HCT116 (cell line): ENCODE measurements at regions not wholly inside any gene's neighbourhood (a gene's known extent, or its start where the extent isn't known, plus 50 kb on each side); places are given as distances from the start of the nearest gene placed in this dataset.

Experiments
- ATAC-seq: fragments of 200-7000 bp; cut with Tn5 transposase; 2 replicates; pipeline ENCODE4 v1.9.1; 2020; ENCODE audit warnings: mild to moderate bottlenecking, moderate library complexity
- BruUV-seq: library from RNA; stranded (reverse); fragments of 400-500 nt; replicated peaks from 2 replicates; lab custom pipeline; 2021; lab: Mats Ljungman, UMichigan
- CTCF ChIA-PET: fragments of 300-600 bp; sonication (Branson Sonifier 250); formaldehyde crosslinking; loops from one replicate; lab custom pipeline; 2021; ENCODE audit warnings: antibody characterized with exemption; lab: Charles Lee
- POLR2A ChIA-PET: fragments of 300-600, 350-600 bp; sonication (Branson Sonifier 250); formaldehyde crosslinking; loops from one replicate; lab custom pipeline; 2021; ENCODE audit warnings: antibody characterized with exemption; lab: Charles Lee
- RAD21 ChIA-PET, 2 experiments: fragments of 300-600 bp; sonication (Branson Sonifier 250); formaldehyde crosslinking; loops; one replicate each; lab custom pipeline; 2023; ENCODE audit warnings: low total read pairs in 2 of 2; ENCODE audit not compliant: uncharacterized antibody in 2 of 2, unreplicated experiment in 2 of 2, low non-redundant PET in 1 of 2; lab: Charles Lee
- DNase-seq: peaks from one replicate; pipeline ENCODE4 v3.0.0-alpha.2; 2010; ENCODE audit warnings: low read depth, low spot score
- H2AFZ ChIP-seq: fragments of 200-600 bp; shearing (Covaris generic), sonication (generic); 2 replicates; pipeline ENCODE4 v1.6.1; 2017; ENCODE audit warnings: low read depth, mixed run types, mixed read lengths, antibody characterized with exemption, low read length; ENCODE audit not compliant: poor library complexity, severe bottlenecking
- H3K27ac ChIP-seq: 2 replicates; pipeline ENCODE4 v1.5.1; 2012; ENCODE audit warnings: low read depth, low read length
- H3K27me3 ChIP-seq: fragments of 200-600 bp; sonication (generic); 2 replicates; pipeline ENCODE4 v1.6.1; 2016; ENCODE audit warnings: mixed run types, low read length, mixed read lengths; ENCODE audit not compliant: insufficient read depth
- H3K36me3 ChIP-seq, 2 experiments: fragments of 200-500 bp in 1 of 2; fragments of 200-600 bp in 1 of 2; sonication (Bioruptor generic) in 1 of 2; sonication (generic) in 1 of 2; 2 replicates each; pipeline versions ENCODE4 v1.5.1 to v1.6.1; 2014 to 2016; ENCODE audit warnings: low read length in 2 of 2, inconsistent platforms in 1 of 2, mixed read lengths in 1 of 2, mixed run types in 1 of 2; ENCODE audit not compliant: insufficient read depth in 2 of 2, control insufficient read depth in 1 of 2
- H3K4me1 ChIP-seq, 2 experiments: fragments of 200-600 bp in 1 of 2; sonication (generic) in 1 of 2; 2 replicates each; pipeline versions ENCODE4 v1.5.1 to v1.6.1; 2012 to 2017; ENCODE audit warnings: low read length in 2 of 2, inconsistent platforms in 1 of 2, mild to moderate bottlenecking in 1 of 2, mixed read lengths in 1 of 2, mixed run types in 1 of 2, moderate library complexity in 1 of 2; ENCODE audit not compliant: insufficient read depth in 2 of 2, control insufficient read depth in 1 of 2
- H3K4me2 ChIP-seq: fragments of 200-600 bp; sonication (generic); 2 replicates; pipeline ENCODE4 v1.6.1; 2017; ENCODE audit warnings: mixed run types, low read length, mixed read lengths
- H3K4me3 ChIP-seq, 2 experiments: fragments of 200-600 bp in 1 of 2; sonication (generic) in 1 of 2; replicated peaks in 1 of 2; 2 replicates each; pipeline ENCODE4 v1.5.1; 2011 to 2016; ENCODE audit warnings: low read length in 2 of 2, control low read depth in 1 of 2, low read depth in 1 of 2, mild to moderate bottlenecking in 1 of 2, mixed read lengths in 1 of 2, mixed run types in 1 of 2
- H3K79me2 ChIP-seq: fragments of 200-600 bp; sonication (generic); 2 replicates; pipeline ENCODE4 v1.6.1; 2017; ENCODE audit warnings: mild to moderate bottlenecking, mixed run types, low read length, moderate library complexity, mixed read lengths; ENCODE audit not compliant: insufficient read depth
- H3K9ac ChIP-seq: fragments of 200-600 bp; sonication (generic); 2 replicates; pipeline ENCODE4 v1.6.1; 2016; ENCODE audit warnings: low read length, mixed read lengths
- H3K9me2 ChIP-seq: fragments of 200-600 bp; sonication (generic), shearing (Covaris generic); 2 replicates; pipeline ENCODE4 v1.6.1; 2017; ENCODE audit warnings: mixed run types, mild to moderate bottlenecking, moderate library complexity; ENCODE audit not compliant: insufficient read depth
- H3K9me3 ChIP-seq, 2 experiments: fragments of 200-500 bp in 1 of 2; fragments of 200-600 bp in 1 of 2; sonication (Bioruptor generic) in 1 of 2; sonication (generic) in 1 of 2; 2 replicates each; pipeline ENCODE4 v1.6.1; 2014 to 2017; ENCODE audit warnings: low read length in 2 of 2, mixed read lengths in 2 of 2, inconsistent platforms in 1 of 2, low read depth in 1 of 2, mild to moderate bottlenecking in 1 of 2, mixed run types in 1 of 2, moderate library complexity in 1 of 2; ENCODE audit not compliant: control insufficient read depth in 1 of 2, insufficient read depth in 1 of 2
- H4K20me1 ChIP-seq: fragments of 200-600 bp; sonication (generic), shearing (Covaris generic); 2 replicates; pipeline ENCODE4 v1.6.1; 2017; ENCODE audit warnings: mixed run types, mild to moderate bottlenecking, moderate library complexity; ENCODE audit not compliant: insufficient read depth
- CBX3 ChIP-seq: IDR thresholded peaks from 2 replicates; pipeline ENCODE4 v1.6.1; 2012; ENCODE audit warnings: low read depth
- CEBPB ChIP-seq: IDR thresholded peaks from 2 replicates; pipeline ENCODE4 v1.6.1; 2012; ENCODE audit warnings: low read depth
- ELF1 ChIP-seq: IDR thresholded peaks from 2 replicates; pipeline ENCODE4 v1.6.1; 2012; ENCODE audit warnings: low read depth, borderline replicate concordance
- EZH2 ChIP-seq: fragments of 200-600 bp; sonication (generic); IDR thresholded peaks from 2 replicates; pipeline ENCODE4 v1.6.1; 2017; ENCODE audit warnings: antibody characterized with exemption, mixed run types
- FOSL1 ChIP-seq: IDR thresholded peaks from 2 replicates; pipeline ENCODE4 v1.6.1; 2012; ENCODE audit warnings: low read depth
- JUND ChIP-seq: IDR thresholded peaks from 2 replicates; pipeline ENCODE4 v1.6.1; 2012
- POLR2AphosphoS5 ChIP-seq: IDR thresholded peaks from 2 replicates; pipeline ENCODE4 v1.6.1; 2011; ENCODE audit warnings: mild to moderate bottlenecking, low read depth, low read length, moderate library complexity
- RAD21 ChIP-seq: IDR thresholded peaks from 2 replicates; pipeline ENCODE4 v1.6.1; 2012; ENCODE audit warnings: low read depth, mild to moderate bottlenecking
- SP1 ChIP-seq: IDR thresholded peaks from 2 replicates; pipeline ENCODE4 v1.6.1; 2012; ENCODE audit warnings: low read depth
- SRF ChIP-seq: IDR thresholded peaks from 2 replicates; pipeline ENCODE4 v1.6.1; 2012; ENCODE audit warnings: low read depth
- YY1 ChIP-seq: IDR thresholded peaks from 2 replicates; pipeline ENCODE4 v1.6.1; 2011; ENCODE audit warnings: low read length, low read depth, moderate library complexity, mild to moderate bottlenecking; ENCODE audit not compliant: insufficient replicate concordance; ENCODE audit errors: extremely low read depth
- ZFX ChIP-seq: fragments of 450-650 bp; IDR thresholded peaks from 2 replicates; pipeline ENCODE4 v1.6.1; 2017
- ZNF274 ChIP-seq: fragments of 200-500 bp; sonication (Bioruptor generic); IDR thresholded peaks from 2 replicates; pipeline ENCODE4 v1.6.1; 2014; ENCODE audit warnings: mild to moderate bottlenecking, low read depth, low read length, inconsistent platforms
- intact Hi-C: fragments of 100-400 bp; cut with micrococcal nuclease; formaldehyde crosslinking; loops from 2 replicates; pipeline ENCODE4 v1.10.0; 2022
- TF ChIP-seq, protein P1 (sequence below): IDR thresholded peaks from 2 replicates; pipeline ENCODE4 v1.6.1; 2011; ENCODE audit warnings: mild to moderate bottlenecking, low read length, moderate library complexity; ENCODE audit not compliant: insufficient replicate concordance; ENCODE audit errors: extremely low read depth
- TF ChIP-seq, protein P2 (sequence below), 3 experiments: fragments of 200-600 bp in 1 of 3; sonication (generic) in 1 of 3; IDR thresholded peaks in 2 of 3; conservative IDR thresholded peaks in 1 of 3; 2 replicates each; pipeline ENCODE4 v1.5.1; 2012 to 2017; ENCODE audit warnings: low read depth in 2 of 3, low read length in 2 of 3, antibody characterized with exemption in 1 of 3, borderline replicate concordance in 1 of 3, control low read depth in 1 of 3, mild to moderate bottlenecking in 1 of 3, mixed read lengths in 1 of 3, mixed run types in 1 of 3, moderate library complexity in 1 of 3; ENCODE audit not compliant: insufficient read depth in 1 of 3
- TF ChIP-seq, protein P3 (sequence below): IDR thresholded peaks from 2 replicates; pipeline ENCODE4 v1.6.1; 2012
- TF ChIP-seq, protein P4 (sequence below): IDR thresholded peaks from 2 replicates; pipeline ENCODE4 v1.6.1; 2012; ENCODE audit warnings: low read depth

DNA sequence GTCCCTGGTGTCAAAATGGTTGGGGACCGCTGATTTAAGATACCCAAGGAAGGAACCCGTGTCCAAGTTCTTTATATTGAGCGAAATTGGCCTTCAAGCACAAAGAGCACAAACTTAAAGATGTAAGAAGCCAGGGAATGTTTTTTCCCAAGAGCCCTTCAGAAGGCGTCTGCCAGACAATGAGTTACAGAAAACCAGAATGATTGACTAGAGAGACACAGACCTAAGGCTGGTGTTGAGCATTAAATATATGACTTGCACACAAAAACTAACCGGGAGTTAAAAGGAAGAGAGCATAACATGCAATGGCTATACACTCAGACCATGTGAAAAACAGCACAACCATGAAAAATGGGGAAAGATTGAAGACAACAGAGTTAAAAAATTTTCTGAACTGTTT is 157.5 kb upstream of the FAM9B start:
- RAD21 ChIA-PET, result no interaction called here

More for the DNA sequence above, 157.5 kb upstream of the FAM9B start:
- Histone ChIP-seq H4K20me1 (no peaks in the 10 kb centered on the region), H3K79me2 (no peaks in the 10 kb centered on the region), H3K9me2 (no peaks in the 10 kb centered on the region), H3K9me3 (no peaks in the 10 kb centered on the region), H3K4me1 (no peaks in the 10 kb centered on the region), H3K9ac (no peak overlapping the region), H3K4me3 (no peak overlapping the region), H3K36me3 (no peaks in the 10 kb centered on the region), H3K27me3 (peaks cover 3% of the 10 kb centered on the region; the same call in 1 of the 2 replicates), H2AFZ (no peak overlapping the region), H3K27ac (no peak overlapping the region), H3K4me2 (no peak overlapping the region)
- no peak for TF ChIP-seq ELF1
- no peak for TF ChIP-seq CBX3
- TF ChIP-seq FOSL1, result no peak
- TF ChIP-seq ZFX, result no peak
- TF ChIP-seq, protein P1, sequence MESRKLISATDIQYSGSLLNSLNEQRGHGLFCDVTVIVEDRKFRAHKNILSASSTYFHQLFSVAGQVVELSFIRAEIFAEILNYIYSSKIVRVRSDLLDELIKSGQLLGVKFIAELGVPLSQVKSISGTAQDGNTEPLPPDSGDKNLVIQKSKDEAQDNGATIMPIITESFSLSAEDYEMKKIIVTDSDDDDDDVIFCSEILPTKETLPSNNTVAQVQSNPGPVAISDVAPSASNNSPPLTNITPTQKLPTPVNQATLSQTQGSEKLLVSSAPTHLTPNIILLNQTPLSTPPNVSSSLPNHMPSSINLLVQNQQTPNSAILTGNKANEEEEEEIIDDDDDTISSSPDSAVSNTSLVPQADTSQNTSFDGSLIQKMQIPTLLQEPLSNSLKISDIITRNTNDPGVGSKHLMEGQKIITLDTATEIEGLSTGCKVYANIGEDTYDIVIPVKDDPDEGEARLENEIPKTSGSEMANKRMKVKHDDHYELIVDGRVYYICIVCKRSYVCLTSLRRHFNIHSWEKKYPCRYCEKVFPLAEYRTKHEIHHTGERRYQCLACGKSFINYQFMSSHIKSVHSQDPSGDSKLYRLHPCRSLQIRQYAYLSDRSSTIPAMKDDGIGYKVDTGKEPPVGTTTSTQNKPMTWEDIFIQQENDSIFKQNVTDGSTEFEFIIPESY, result no peak
- TF ChIP-seq, protein P2, sequence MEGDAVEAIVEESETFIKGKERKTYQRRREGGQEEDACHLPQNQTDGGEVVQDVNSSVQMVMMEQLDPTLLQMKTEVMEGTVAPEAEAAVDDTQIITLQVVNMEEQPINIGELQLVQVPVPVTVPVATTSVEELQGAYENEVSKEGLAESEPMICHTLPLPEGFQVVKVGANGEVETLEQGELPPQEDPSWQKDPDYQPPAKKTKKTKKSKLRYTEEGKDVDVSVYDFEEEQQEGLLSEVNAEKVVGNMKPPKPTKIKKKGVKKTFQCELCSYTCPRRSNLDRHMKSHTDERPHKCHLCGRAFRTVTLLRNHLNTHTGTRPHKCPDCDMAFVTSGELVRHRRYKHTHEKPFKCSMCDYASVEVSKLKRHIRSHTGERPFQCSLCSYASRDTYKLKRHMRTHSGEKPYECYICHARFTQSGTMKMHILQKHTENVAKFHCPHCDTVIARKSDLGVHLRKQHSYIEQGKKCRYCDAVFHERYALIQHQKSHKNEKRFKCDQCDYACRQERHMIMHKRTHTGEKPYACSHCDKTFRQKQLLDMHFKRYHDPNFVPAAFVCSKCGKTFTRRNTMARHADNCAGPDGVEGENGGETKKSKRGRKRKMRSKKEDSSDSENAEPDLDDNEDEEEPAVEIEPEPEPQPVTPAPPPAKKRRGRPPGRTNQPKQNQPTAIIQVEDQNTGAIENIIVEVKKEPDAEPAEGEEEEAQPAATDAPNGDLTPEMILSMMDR (IDR thresholded peaks at IDR 0.05 in 2 of 3, conservative IDR thresholded peaks at IDR 0.05 in 1 of 3; ENCODE audit: borderline replicate concordance in 1 of 3, insufficient read depth in 1 of 3, low read depth in 2 of 3, low read length in 2 of 3), result no peak
- no peak for TF ChIP-seq SRF
- no peak for TF ChIP-seq ZNF274
- TF ChIP-seq, protein P3, sequence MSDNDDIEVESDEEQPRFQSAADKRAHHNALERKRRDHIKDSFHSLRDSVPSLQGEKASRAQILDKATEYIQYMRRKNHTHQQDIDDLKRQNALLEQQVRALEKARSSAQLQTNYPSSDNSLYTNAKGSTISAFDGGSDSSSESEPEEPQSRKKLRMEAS, result no peak
- TF ChIP-seq JUND, result no peak
- no peak for TF ChIP-seq RAD21
- no peak for TF ChIP-seq CEBPB
- TF ChIP-seq EZH2, result no peak
- TF ChIP-seq, protein P4, sequence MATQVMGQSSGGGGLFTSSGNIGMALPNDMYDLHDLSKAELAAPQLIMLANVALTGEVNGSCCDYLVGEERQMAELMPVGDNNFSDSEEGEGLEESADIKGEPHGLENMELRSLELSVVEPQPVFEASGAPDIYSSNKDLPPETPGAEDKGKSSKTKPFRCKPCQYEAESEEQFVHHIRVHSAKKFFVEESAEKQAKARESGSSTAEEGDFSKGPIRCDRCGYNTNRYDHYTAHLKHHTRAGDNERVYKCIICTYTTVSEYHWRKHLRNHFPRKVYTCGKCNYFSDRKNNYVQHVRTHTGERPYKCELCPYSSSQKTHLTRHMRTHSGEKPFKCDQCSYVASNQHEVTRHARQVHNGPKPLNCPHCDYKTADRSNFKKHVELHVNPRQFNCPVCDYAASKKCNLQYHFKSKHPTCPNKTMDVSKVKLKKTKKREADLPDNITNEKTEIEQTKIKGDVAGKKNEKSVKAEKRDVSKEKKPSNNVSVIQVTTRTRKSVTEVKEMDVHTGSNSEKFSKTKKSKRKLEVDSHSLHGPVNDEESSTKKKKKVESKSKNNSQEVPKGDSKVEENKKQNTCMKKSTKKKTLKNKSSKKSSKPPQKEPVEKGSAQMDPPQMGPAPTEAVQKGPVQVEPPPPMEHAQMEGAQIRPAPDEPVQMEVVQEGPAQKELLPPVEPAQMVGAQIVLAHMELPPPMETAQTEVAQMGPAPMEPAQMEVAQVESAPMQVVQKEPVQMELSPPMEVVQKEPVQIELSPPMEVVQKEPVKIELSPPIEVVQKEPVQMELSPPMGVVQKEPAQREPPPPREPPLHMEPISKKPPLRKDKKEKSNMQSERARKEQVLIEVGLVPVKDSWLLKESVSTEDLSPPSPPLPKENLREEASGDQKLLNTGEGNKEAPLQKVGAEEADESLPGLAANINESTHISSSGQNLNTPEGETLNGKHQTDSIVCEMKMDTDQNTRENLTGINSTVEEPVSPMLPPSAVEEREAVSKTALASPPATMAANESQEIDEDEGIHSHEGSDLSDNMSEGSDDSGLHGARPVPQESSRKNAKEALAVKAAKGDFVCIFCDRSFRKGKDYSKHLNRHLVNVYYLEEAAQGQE, result no peak
- no peak for TF ChIP-seq POLR2AphosphoS5
- TF ChIP-seq SP1, result no peak
- TF ChIP-seq YY1, result no peak
- POLR2A ChIA-PET, result no interaction called here
- ATAC-seq, result no peak
- no TSS peak for BruUV-seq
- DNase-seq, result no peak
- CTCF ChIA-PET, result no interaction called here
- intact Hi-C loops, result no loop called here
